ENCODE measurements at regions not wholly inside any gene's neighbourhood (a gene's known extent, or its start where the extent isn't known, plus 50 kb on each side); places are given as distances from the start of the nearest gene placed in this dataset.

- H3K4me3 ChIP-seq (ENCODE audit: low read length), result no peak overlapping the region
- no peak for DNase-seq (ENCODE audit: low read depth, low spot score)
Measured at GRCh38 chr20:11311659-11312224, 606.0 kb upstream of the BTBD3 start.

DNA sequence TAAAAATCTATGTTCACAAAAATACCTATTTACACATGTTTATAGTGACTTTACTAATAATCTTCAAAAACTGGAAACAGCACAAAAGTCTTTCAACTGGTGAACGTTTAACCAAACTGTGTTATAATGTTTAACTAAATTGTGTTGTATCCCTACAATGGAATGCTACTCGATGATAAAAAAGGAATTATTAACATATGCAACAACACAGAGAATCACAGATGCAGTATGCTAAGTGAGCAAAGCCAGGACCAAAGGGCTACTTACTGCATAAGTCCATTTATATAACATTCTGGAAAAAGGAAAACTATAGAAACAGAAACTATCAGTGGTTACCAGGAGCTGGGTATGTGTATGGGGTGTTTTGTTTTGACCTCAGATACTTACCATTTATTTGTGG is 602.2 kb upstream of the BTBD3 start:
- no peak for DNase-seq (ENCODE audit: low read depth, low spot score)
- H3K4me3 ChIP-seq (ENCODE audit: low read length), result no peak overlapping the region

DNA sequence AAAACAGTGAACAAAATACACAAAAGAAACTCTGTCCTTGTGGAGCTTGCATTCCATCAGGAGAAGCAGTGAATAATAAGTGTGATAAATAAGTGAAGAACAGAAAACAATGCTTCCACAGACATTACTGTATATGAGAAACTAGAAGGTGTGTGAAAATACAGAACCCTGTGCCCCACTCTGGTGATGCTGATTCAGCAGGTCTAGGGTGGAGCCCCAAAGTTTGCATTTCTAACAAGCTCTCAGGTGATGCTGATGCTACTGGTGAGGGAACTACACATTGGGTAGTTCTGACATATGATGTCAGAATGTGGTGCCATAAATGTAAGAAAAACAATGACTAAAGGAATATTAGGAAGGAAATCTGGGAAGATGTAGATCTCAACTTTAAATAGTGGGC is 601.4 kb upstream of the BTBD3 start:
- H3K4me3 ChIP-seq (ENCODE audit: low read length), result no peak overlapping the region

DNA sequence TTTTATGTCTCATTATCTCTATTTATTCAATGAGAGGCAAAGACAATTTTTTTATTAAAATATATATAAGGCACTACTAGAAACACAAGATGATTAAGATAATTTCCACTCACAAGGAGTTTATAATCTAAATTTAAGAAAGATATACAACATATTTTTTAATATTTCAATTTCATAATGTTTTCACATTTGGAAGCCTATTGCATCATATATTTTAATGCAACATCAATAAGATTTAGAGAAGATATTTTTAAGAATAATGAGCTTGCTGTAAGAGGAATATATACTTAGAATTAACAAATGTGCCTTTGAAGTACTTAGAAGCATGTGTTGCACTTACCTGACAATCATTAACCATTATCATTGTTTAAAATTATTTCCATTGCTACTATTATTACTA is 597.7 kb upstream of the BTBD3 start:
- H3K4me3 ChIP-seq (ENCODE audit: low read length), result no peak overlapping the region
- DNase-seq (ENCODE audit: low read depth, low spot score), result no peak

More for the DNA sequence above, 601.4 kb upstream of the BTBD3 start:
- DNase-seq (ENCODE audit: low read depth, low spot score), result no peak

GRCh38 chr20:11323816-11324215 is 593.9 kb upstream of the BTBD3 start:
- H3K4me3 ChIP-seq (ENCODE audit: low read length), result no peak overlapping the region
- no peak for DNase-seq (ENCODE audit: low read depth, low spot score)

GRCh38 chr20:11324990-11325389 is 592.7 kb upstream of the BTBD3 start:
- DNase-seq (ENCODE audit: low read depth, low spot score), result no peak
- no peak overlapping the region for H3K4me3 ChIP-seq (ENCODE audit: low read length)

DNA sequence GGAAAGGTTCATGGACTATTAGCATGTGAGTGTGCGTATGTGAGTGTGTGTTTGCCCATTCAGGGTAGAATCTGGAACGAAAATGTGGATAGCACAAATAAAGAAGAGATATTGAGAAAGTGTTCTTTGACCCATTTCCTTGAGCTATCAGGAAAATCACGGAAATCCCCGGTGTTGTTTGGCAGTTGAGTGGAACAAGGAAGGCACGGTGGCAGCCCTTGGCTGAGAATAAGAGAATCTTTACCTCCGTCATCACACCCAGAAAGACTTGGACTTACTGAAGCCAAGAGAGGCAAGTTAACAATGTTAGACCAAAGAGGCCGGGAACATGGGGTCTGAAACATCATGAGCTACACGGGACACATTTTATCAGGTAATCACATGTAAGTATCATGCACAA is 588.9 kb upstream of the BTBD3 start:
- H3K4me3 ChIP-seq (ENCODE audit: low read length), result no peak overlapping the region
- DNase-seq (ENCODE audit: low read depth, low spot score), result no peak

- no peak for DNase-seq (ENCODE audit: low read depth, low spot score)
- H3K4me3 ChIP-seq (ENCODE audit: low read length), result no peak overlapping the region
Measured at GRCh38 chr20:11329271-11329670, 588.4 kb upstream of the BTBD3 start.

- H3K4me3 ChIP-seq (ENCODE audit: low read length), result no peak overlapping the region
- no peak for DNase-seq (ENCODE audit: low read depth, low spot score)
Measured at GRCh38 chr20:11331096-11331495, 586.6 kb upstream of the BTBD3 start.

DNA sequence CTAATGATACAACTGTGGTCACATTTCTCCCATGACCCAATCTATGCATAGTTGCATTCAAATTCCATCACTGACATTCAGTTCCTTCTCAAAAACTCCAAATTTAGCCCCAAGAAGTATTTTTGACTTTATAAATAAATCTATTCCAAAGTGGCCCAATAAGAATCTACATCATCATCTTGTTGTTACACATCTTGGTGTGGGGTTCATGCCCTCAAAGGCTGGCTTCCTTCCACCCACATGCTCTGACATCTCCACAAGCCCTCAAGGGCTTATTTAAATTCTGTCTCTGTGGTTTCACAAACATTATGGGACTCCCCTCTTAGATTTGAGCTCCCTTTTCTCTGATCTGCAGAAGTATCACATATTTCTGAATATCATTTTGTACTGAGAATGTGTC is 585.3 kb upstream of the BTBD3 start:
- no peak overlapping the region for H3K4me3 ChIP-seq (ENCODE audit: low read length)
- no peak for DNase-seq (ENCODE audit: low read depth, low spot score)

DNA sequence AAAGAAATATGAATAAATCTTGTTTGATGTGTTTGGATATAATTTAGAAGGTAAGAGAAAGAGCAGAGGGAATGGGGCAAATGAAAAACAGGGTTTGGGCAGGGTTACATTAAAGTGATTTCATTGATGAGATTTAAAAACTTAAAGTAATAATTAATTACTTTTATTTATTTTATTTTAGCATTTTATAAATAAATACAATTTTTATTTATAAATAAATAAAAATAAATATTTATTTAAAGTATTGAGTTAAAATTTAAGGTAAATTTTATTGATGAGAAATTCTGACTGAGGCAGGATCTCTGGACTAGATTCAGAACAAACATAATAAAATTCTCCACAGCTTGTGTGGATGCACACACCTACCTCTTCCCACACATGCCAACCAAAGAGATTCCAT is 584.1 kb upstream of the BTBD3 start:
- no peak overlapping the region for H3K4me3 ChIP-seq (ENCODE audit: low read length)
- no peak for DNase-seq (ENCODE audit: low read depth, low spot score)

- no peak overlapping the region for H3K4me3 ChIP-seq (ENCODE audit: low read length)
- DNase-seq (ENCODE audit: low read depth, low spot score), result no peak
Measured at GRCh38 chr20:11337361-11338130, 580.1 kb upstream of the BTBD3 start.

- DNase-seq (ENCODE audit: low read depth, low spot score), result no peak
- no peak overlapping the region for H3K4me3 ChIP-seq (ENCODE audit: low read length)
Measured at GRCh38 chr20:11338496-11339306, 579.0 kb upstream of the BTBD3 start.

DNA sequence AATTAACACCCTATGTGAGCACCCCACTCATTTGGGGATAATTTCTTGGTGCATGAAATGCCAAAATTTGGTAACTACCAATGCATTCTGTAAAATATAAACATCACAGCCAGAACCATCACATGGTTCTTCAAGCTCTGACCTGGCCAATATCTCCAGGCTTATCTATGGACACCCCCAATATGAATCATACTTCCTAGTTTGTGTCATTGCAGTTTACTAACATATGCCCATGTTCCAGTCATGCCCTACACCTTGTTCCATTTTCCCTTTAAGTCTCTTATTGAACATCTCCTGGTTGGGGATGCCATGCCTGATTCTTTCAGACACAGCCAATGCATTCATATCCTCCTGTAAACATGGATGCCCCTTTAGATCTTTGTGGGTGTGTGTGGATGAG is 572.8 kb upstream of the BTBD3 start:
- DNase-seq (ENCODE audit: low read depth, low spot score), result no peak
- no peak overlapping the region for H3K4me3 ChIP-seq (ENCODE audit: low read length)

DNA sequence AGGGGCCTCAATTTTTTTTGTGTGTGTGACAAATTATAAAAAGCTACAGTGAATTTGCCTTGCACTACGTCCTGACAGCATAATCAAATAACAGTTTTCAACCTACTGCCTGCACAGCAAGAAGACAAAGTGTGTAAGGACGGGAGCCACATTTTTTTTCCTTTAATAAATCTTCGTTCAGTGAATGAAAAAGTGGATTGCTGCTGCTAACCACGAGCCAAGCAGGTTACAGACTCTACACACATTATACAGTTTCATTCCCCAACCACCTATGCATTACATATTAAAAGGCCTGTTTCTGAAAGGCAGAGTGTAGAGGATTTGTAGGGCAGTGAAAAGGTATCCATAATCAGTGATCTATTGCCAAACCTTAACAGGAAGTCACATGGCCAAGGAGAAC is 570.0 kb upstream of the BTBD3 start:
- no peak for DNase-seq (ENCODE audit: low read depth, low spot score)
- no peak overlapping the region for H3K4me3 ChIP-seq (ENCODE audit: low read length)

DNA sequence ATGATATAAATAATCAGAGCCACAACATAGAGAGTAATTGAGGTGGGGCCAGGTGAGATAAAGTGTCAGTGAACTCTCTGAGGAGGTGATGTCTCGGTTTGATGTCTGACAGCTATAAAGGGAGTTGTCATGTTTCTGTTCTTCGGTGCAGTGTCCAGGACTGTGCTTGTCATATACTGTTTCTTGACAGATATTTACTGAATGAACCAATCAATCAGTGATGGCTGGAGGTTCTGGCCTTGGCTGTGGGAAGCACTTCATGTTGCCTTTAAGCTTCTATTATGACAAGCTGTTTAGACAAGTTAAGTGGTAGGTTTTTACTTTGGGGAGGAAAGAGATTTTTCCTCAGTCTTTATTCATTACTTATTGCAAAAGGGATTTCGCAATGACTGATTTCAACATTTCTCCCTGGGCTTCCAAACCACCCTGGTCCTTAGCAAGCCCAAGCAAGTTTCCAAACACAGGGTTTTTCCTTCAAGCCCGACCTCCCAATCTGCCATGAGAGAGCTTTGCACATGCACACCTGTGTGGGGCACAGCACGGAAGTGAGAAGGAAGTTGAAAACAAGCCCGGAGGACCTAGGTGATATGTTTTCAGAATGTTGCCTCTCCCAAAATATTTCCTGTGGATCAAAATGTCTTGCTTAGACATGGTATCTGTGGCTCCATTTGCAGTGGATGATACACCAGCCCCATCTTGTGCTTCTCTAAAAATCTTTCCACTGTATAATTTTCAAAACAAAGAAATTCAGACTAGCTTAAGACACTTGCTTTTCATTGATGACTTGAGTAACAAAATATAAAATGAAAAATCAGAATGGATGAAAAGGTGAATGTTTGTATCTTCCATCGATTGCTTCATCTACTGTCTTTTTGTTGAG is 567.3 kb upstream of the BTBD3 start:
- DNase-seq (ENCODE audit: low read depth, low spot score), result no peak

GRCh38 chr20:11352041-11352440 is 565.7 kb upstream of the BTBD3 start:
- no peak overlapping the region for H3K4me3 ChIP-seq (ENCODE audit: low read length)
- no peak for DNase-seq (ENCODE audit: low read depth, low spot score)

More for the DNA sequence above, 567.3 kb upstream of the BTBD3 start:
- no peak overlapping the region for H3K4me3 ChIP-seq (ENCODE audit: low read length)

GRCh38 chr20:11354846-11355245 is 562.8 kb upstream of the BTBD3 start:
- no peak for DNase-seq (ENCODE audit: low read depth, low spot score)
- no peak overlapping the region for H3K4me3 ChIP-seq (ENCODE audit: low read length)

- H3K4me3 ChIP-seq (ENCODE audit: low read length), result no peak overlapping the region
- DNase-seq (ENCODE audit: low read depth, low spot score), result no peak
Measured at GRCh38 chr20:11355345-11355744, 562.3 kb upstream of the BTBD3 start.
